K562 (cell line): ENCODE measurements at regions not wholly inside any gene's neighbourhood (a gene's known extent, or its start where the extent isn't known, plus 50 kb on each side); places are given as distances from the start of the nearest gene placed in this dataset.
A peak's percentile ranks its signal among the peaks of the same experiment; 100 is the strongest.

Experiments used
- ATAC-seq: fragments of 200-7000 bp; cut with Tn5 transposase; 3 replicates; pipeline ENCODE4 v1.9.1; 2020; ENCODE audit warnings: moderate library complexity
- BruUV-seq: library from RNA; stranded (reverse); fragments of 400-500 nt; replicated peaks from 2 replicates; lab custom pipeline; 2021; lab: Mats Ljungman, UMichigan
- CTCF ChIA-PET: fragments of 300-600 bp; formaldehyde crosslinking; extraction: SDS; loops from one replicate; lab custom pipeline; 2021; ENCODE audit warnings: low intra/inter-chr PET ratio; lab: Yijun Ruan, JAX
- POLR2A ChIA-PET: fragments of 300-600, 350-650 bp; sonication (Branson Sonifier 250); formaldehyde crosslinking; extraction: SDS; loops from one replicate; lab custom pipeline; 2021; ENCODE audit warnings: antibody characterized with exemption, inconsistent platforms; lab: Yijun Ruan, JAX
- DNase-seq, 4 experiments: peaks; one replicate each; pipeline versions ENCODE4 v3.0.0 to v3.0.0-alpha.2; 2011 to 2018; ENCODE audit warnings: low spot score in 3 of 4, mixed read lengths in 3 of 4; ENCODE audit errors: extremely low read depth in 1 of 4
- FAIRE-seq: peaks from 2 replicates; lab custom pipeline; 2011; peaks lifted over from hg19 to GRCh38; lab: Jason Lieb, UNC
- H2AFZ ChIP-seq: 2 replicates; pipeline ENCODE4 v1.6.0; 2011; ENCODE audit warnings: low read depth, low read length, control low read depth, inconsistent platforms
- H3K27ac ChIP-seq: fragments of 200-600 bp; 3 replicates; pipeline ENCODE4 v1.8.0; 2011; ENCODE audit warnings: low read depth, mild to moderate bottlenecking, control low read depth, inconsistent platforms, low read length, moderate library complexity, mixed read lengths; ENCODE audit errors: extremely low read depth
- H3K27me3 ChIP-seq, 2 experiments: fragments of 300-600 bp in 1 of 2; 2 replicates in 1 of 2; 3 replicates in 1 of 2; pipeline versions ENCODE4 v1.6.0 to v1.8.0; 2011; ENCODE audit warnings: inconsistent platforms in 2 of 2, low read length in 2 of 2, mild to moderate bottlenecking in 1 of 2, mixed read lengths in 1 of 2, moderate library complexity in 1 of 2; ENCODE audit not compliant: control insufficient read depth in 2 of 2, insufficient read depth in 2 of 2
- H3K36me3 ChIP-seq: fragments of 300-600 bp; 3 replicates; pipeline ENCODE4 v1.8.0; 2011; ENCODE audit warnings: mild to moderate bottlenecking, low read length, inconsistent platforms; ENCODE audit not compliant: control insufficient read depth, insufficient read depth
- H3K4me1 ChIP-seq, 2 experiments: fragments of 200-600 bp in 1 of 2; replicated peaks in 1 of 2; 2 replicates in 1 of 2; 3 replicates in 1 of 2; pipeline versions ENCODE4 v1.5.1 to v1.8.0; 2011; ENCODE audit warnings: inconsistent platforms in 2 of 2, low read length in 2 of 2, mild to moderate bottlenecking in 1 of 2, mixed read lengths in 1 of 2, moderate library complexity in 1 of 2; ENCODE audit not compliant: control insufficient read depth in 2 of 2, insufficient read depth in 2 of 2
- H3K4me2 ChIP-seq: 2 replicates; pipeline ENCODE4 v1.6.1; 2011; ENCODE audit warnings: low read length, control low read depth, inconsistent platforms, mixed read lengths; ENCODE audit not compliant: insufficient read depth
- H3K4me3 ChIP-seq: fragments of 200-600 bp; sonication (generic), shearing (Covaris generic); 2 replicates; pipeline ENCODE4 v1.5.1; 2016; ENCODE audit warnings: control low read depth, inconsistent platforms
- H3K79me2 ChIP-seq: fragments of 200-600 bp; 3 replicates; pipeline ENCODE4 v1.8.0; 2011; ENCODE audit warnings: low read length, inconsistent platforms; ENCODE audit not compliant: control insufficient read depth, insufficient read depth
- H3K9ac ChIP-seq, 2 experiments: 2 replicates each; pipeline versions ENCODE4 v1.6.0 to v1.6.1; 2011; ENCODE audit warnings: low read depth in 2 of 2, low read length in 2 of 2, control low read depth in 1 of 2, inconsistent platforms in 1 of 2, mild to moderate bottlenecking in 1 of 2, mixed read lengths in 1 of 2; ENCODE audit not compliant: insufficient read depth in 1 of 2
- H3K9me1 ChIP-seq: one replicate; pipeline ENCODE4 v1.6.0; 2011; ENCODE audit warnings: inconsistent platforms, mild to moderate bottlenecking, low read length, moderate library complexity; ENCODE audit not compliant: control insufficient read depth, insufficient read depth
- H3K9me3 ChIP-seq: replicated peaks from 2 replicates; pipeline ENCODE4 v1.5.1; 2011; ENCODE audit warnings: low read depth, low read length, inconsistent platforms; ENCODE audit not compliant: control insufficient read depth, insufficient read depth
- H4K20me1 ChIP-seq: replicated peaks from 2 replicates; pipeline ENCODE4 v1.6.1; 2011; ENCODE audit warnings: low read length, inconsistent platforms, mixed read lengths; ENCODE audit not compliant: control insufficient read depth, insufficient read depth
- HOXB6 ChIP-seq: fragments of 250-450 bp; sonication (Bioruptor Pico); IDR thresholded peaks from 2 replicates; pipeline ENCODE4 v1.5.1; 2022; ENCODE audit warnings: mild to moderate bottlenecking, borderline replicate concordance
- MXI1 ChIP-seq: IDR thresholded peaks from 2 replicates; pipeline ENCODE4 v1.6.1; 2011; ENCODE audit warnings: low read depth, mild to moderate bottlenecking, improper control_type of control experiment, low read length
- NR1H2 ChIP-seq: sonication (generic); formaldehyde crosslinking; IDR thresholded peaks from 2 replicates; pipeline ENCODE4 v1.4.0; 2020; ENCODE audit warnings: mild to moderate bottlenecking, missing genetic modification reagents
- WGBS: fragments of 100-300 bp; shearing (Covaris generic); methylation state at CpG from one replicate; pipeline ENCODE4 v1.1.6; 2016; ENCODE audit warnings: low coverage, mixed read lengths; ENCODE audit not compliant: insufficient coverage; ENCODE audit errors: missing lambda C conversion rate; 5-methylcytosine and 5-hydroxymethylcytosine counted together
- in situ Hi-C: fragments of 300-500 bp; cut with MboI; formaldehyde crosslinking; loops from 4 replicates; pipeline ENCODE4 v1.15.0; 2018; ENCODE audit warnings: inconsistent platforms, mixed read lengths
- intact Hi-C: fragments of 100-400 bp; cut with micrococcal nuclease; formaldehyde crosslinking; loops from 2 replicates; pipeline ENCODE4 v1.14.2; 2022
- TF ChIP-seq, protein P1 (sequence below), 3 experiments: IDR thresholded peaks in 2 of 3; conservative IDR thresholded peaks in 1 of 3; 2 replicates each; pipeline ENCODE4 v1.5.1; 2011 to 2012; ENCODE audit warnings: low read length in 3 of 3, mild to moderate bottlenecking in 3 of 3, control low read depth in 2 of 3, improper control_type of control experiment in 1 of 3, inconsistent platforms in 1 of 3, low read depth in 1 of 3, mixed read lengths in 1 of 3, moderate library complexity in 1 of 3; ENCODE audit not compliant: insufficient read depth in 2 of 3
- TF ChIP-seq, protein P2 (sequence below), 2 experiments: fragments of 250-450 bp in 1 of 2; fragments of 450-650 bp in 1 of 2; sonication (Bioruptor Pico) in 1 of 2; IDR thresholded peaks; 2 replicates each; pipeline versions ENCODE4 v1.6.1 to v1.8.0; 2016 to 2021; ENCODE audit warnings: mild to moderate bottlenecking in 2 of 2, moderate library complexity in 2 of 2, missing compliant biosample characterization in 1 of 2, missing genetic modification characterization in 1 of 2

DNA sequence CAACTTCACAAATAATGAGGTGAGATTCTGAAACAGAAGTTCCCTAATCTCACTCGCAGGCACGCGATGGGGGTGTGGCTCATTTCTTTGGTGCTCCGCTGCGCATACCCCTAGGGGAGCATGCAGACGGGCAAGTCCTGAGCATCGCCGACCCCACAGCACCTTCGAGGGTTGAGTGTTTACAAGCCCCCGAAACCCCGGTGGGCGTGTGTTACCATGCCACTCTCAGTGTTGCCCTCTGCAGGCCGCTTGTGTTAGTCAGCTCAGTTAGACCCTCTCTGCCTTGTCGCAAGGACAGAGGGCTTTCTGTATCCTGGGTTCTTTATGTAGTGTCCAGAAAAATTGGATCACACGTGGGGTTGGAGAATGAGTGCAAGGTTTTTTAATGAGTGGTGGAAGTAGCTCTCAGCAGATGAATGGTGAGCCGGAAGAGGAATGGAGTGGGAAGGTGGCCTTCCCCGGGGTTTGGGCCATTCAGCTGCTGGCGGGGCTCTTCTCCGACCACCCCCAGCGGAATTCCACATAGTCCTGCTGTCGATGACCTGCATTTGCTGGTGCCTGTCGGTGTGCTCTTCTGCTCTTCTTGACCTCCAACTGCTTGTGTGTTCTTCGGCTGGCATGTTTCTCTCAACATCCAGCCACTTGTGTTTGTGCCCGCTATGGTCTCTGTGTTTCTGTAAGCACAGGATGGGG lies 191.3 kb downstream of the RPRM start:
- no peak overlapping the region for H3K9ac ChIP-seq
- no peak overlapping the region; the same call in 1 of the 2 replicates for H3K4me3 ChIP-seq
- DNase-seq: peak in 2 of 4 experiments; percentile 7 to 24
- H3K36me3 ChIP-seq: no peaks in the 10 kb centered on the region
- intact Hi-C loops: loop anchor here (5.0 kb wide), 1 partner anchor 545 kb away; no protein-coding TSS in a partner anchor
- H4K20me1 ChIP-seq: no peaks in the 10 kb centered on the region
- H3K27ac ChIP-seq: no peak overlapping the region
- H3K4me1 ChIP-seq: no peaks in the 10 kb centered on the region; a peak in 1 of 5 replicates
- no peak overlapping the region for H3K4me2 ChIP-seq
- no peaks in the 10 kb centered on the region for H3K9me1 ChIP-seq
- TF ChIP-seq NR1H2 (no peak), HOXB6 (no peak), MXI1 (no peak)
- TF ChIP-seq, protein P1, sequence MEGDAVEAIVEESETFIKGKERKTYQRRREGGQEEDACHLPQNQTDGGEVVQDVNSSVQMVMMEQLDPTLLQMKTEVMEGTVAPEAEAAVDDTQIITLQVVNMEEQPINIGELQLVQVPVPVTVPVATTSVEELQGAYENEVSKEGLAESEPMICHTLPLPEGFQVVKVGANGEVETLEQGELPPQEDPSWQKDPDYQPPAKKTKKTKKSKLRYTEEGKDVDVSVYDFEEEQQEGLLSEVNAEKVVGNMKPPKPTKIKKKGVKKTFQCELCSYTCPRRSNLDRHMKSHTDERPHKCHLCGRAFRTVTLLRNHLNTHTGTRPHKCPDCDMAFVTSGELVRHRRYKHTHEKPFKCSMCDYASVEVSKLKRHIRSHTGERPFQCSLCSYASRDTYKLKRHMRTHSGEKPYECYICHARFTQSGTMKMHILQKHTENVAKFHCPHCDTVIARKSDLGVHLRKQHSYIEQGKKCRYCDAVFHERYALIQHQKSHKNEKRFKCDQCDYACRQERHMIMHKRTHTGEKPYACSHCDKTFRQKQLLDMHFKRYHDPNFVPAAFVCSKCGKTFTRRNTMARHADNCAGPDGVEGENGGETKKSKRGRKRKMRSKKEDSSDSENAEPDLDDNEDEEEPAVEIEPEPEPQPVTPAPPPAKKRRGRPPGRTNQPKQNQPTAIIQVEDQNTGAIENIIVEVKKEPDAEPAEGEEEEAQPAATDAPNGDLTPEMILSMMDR (IDR thresholded peaks at IDR 0.05 in 2 of 3, conservative IDR thresholded peaks at IDR 0.05 in 1 of 3; ENCODE audit: insufficient read depth in 2 of 3, low read depth in 1 of 3, low read length in 3 of 3): peak; percentile 3 to 30 (median 15); a peak in 1 of 6 replicates
- TF ChIP-seq, protein P2, sequence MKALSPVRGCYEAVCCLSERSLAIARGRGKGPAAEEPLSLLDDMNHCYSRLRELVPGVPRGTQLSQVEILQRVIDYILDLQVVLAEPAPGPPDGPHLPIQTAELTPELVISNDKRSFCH (CRISPR knock-in tag; IDR thresholded peaks at IDR 0.05): no peak
- TF ChIP-seq, protein P2 (tag; IDR thresholded peaks at IDR 0.05): no peak
- TF ChIP-seq, all 486 proteins: peak for 1
- Histone ChIP-seq H3K27me3 (no peaks in the 10 kb centered on the region), H3K9me3 (peaks cover 4% of the 10 kb centered on the region; the same call in 1 of the 2 replicates), H3K79me2 (no peaks in the 10 kb centered on the region), H2AFZ (no peak overlapping the region)
- ATAC-seq: peak; percentile 42; the same call in 1 of the 3 replicates
- FAIRE-seq: no peak
- ChIA-PET CTCF (no interaction called here), POLR2A (no interaction called here)
- no TSS peak for BruUV-seq
- in situ Hi-C loops: no loop called here
- WGBS: 3% methylated on average over 24 of the region's 24 CpGs
